ENCODE measurements at regions not wholly inside any gene's neighbourhood (a gene's known extent, or its start where the extent isn't known, plus 50 kb on each side); places are given as distances from the start of the nearest gene placed in this dataset.
A peak's percentile ranks its signal among the peaks of the same experiment; 100 is the strongest.

DNA sequence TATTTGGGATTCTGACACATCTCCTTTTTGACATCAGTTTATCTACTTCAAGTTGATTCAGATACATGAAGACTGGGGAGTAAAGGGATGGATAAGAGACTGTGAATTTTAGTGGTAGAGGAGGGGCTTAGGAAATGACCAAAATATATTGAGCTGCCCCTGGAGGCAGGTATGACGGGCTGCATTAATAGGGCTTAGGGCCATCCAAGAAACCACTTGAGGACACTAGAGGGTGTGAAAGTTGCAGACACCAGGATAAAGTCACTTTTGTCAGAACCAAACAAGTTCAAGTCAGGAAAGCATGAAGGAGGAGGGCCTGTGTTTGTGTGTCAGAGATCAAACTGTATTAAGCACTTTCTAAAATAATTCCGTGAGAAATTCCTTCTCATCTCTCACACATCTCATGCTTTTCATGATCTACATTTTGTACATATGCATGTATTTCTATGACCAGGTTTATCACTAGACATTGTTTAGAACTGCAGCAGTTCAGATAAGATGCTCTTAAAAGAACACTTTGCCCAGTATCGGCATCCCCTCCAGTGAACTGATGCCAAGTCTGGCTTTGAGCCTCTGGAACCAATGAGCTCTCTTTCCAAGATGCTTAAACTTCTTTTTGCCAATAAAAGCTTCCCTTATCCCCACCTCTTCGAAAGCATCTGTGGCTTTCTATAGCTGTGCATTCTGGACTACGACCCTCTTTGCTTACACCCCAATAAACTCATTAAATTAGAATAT, 136.9 kb downstream of the SLC38A1 start:
- peak; percentile 19 for DNase-seq (ENCODE audit: low read depth)

DNA sequence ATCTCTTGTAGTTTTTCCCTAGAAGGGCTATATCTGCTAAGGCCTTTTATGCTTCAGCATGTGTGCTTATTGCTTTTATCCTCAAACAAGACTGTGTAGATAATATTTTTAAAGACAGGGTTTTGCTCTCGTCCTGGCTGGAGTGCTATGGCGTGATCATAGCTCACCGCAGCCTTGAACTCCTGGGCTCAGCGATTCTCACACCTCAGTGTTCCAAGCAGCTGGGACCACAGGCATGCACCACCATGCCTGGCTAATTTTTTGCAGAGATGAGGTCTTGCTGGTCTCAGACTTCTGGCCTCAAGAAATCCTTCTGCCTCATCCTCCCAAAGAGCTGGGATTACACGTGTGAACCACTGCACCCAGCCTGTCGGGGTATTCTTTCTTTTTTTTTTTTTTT, 137.3 kb upstream of the SCAF11 start:
- no peak for DNase-seq (ENCODE audit: low read depth)

DNA sequence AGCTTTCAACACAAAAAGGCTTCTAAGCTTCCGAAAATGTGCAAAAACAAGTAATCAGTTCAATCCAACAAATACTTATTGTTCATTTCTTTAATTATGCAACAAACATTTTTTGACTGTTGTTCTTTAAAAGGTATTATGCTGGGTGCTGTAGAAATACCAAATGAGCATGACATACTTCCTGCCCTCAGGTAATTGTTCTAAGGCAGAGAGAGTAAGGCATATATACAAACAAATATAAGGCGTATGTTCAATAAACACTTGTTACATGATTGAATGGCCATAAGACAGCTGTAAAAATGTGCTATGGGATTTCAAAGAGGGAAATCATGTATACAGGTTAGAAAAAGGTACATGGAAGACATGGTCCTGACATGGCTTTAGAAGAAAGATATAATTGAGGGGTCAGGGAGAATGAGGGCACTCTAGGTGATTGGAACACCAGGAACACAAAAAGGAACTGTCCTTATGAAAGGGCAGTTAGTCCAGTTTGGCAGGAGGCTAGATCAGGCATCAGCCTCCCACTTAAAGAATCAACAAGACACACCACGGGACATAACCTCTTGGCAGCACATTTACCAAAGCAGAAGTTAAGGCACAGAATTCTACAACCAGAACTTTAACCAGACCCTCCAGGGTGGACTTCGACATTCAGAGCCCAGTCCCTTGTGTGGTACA, 135.8 kb upstream of the SCAF11 start:
- DNase-seq (ENCODE audit: low read depth): no peak

DNA sequence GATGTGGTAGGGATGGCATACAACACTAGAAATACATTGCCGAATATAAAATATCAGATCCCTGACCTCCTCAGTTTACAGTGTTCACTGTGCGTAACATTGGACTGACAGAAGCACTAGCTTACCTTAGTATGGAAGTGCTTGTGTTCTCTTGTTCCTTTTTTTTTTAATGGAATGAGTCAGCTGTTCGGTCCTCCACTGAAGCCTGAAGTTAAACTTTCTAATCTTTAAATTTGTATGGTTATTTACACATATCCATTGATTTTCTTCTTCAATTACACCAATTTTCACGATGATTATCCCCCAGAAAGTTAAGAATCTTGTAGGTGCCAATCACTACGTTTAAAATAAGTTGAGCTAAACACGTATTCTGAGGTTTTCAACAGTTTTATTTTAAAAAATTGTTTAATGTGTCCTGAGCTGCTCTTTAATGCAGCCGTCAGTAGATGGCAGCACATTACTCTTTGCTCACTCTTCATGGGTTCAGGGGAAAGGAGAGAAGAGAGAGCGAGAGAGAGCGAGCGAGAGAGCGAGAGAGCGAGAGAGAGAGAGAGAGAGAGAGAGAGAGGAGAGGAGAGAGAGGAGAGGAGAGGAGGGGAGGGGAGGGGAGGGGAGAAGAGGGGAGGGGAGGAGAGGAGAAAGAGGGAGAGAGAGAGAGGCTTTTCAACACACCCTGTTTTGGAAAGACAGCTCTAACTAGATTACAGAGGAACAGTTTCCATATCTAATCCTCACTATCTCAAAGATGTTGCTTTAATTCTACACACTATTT, 134.7 kb upstream of the SCAF11 start:
- DNase-seq (ENCODE audit: low read depth): peak; percentile 77

DNA sequence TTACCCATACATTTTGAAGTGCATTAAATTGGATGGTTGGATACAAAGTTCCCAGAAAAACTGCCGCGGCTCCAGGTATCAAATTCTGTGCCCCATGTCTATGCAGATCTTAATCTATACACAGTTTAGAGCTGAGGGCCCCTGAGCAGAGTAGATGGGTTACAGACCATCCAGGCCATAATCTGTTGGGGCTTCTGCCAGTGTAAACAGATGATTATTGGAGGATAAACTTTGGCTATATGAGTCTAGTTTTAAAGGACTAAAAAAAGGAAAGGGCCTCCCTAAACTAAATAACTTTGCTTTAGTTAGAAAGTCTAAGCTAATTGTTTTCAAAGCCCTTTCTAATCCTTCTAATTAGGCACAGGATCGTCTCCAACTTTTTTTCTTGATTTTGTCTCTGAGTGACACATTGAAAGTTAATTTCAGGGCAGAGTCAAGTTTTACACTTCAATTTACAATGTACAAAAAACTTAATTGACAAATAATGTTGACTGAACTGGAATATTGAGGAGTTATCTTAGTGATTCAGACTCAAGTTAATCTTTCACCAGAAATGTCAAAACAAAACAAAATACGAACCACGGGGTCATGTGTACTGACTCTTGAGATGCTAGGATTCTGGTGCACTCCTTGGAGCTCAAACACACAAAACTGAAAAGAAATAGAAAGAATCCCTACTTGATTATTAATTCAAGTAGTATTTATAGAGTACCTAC, 133.9 kb upstream of the SCAF11 start:
- DNase-seq (ENCODE audit: low read depth): no peak

DNA sequence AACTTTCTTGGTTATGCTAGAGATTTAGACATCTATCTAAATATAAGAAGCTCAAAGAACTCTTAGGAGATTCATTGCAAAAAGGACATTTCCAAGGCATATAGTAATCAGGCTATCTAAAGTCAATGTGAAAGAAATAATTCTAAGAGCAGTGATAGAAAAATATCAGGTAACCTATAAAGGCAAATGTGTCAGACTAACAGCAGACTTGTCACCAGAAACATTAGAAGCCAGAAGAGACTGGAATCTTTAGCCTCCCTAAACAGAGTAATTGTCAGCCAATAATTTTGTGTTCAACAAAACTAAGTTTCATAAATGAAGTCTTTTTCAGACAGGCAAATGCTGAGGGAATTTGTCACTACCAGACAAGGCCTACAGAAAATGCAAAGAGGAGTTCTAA, 122.0 kb upstream of the SCAF11 start:
- DNase-seq (ENCODE audit: low read depth): no peak

DNA sequence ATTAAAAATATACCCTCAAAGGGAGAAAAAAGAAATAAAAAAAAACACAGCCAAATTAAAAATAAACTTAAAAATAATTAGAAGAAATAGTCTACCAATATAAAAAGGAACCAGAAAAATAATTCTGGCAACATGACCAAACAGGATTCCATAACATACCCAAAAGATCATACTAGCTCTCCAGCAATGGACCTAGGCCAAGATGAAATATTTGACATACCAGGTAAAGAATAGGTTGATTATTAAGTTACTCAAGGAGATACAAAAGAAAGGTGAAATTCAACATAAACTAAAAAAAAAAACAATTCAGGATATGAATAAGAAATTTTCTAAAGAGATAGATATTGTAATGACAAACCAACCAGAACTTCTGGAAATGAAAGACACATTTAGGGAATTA, 121.3 kb upstream of the SCAF11 start:
- DNase-seq (ENCODE audit: low read depth): no peak

DNA sequence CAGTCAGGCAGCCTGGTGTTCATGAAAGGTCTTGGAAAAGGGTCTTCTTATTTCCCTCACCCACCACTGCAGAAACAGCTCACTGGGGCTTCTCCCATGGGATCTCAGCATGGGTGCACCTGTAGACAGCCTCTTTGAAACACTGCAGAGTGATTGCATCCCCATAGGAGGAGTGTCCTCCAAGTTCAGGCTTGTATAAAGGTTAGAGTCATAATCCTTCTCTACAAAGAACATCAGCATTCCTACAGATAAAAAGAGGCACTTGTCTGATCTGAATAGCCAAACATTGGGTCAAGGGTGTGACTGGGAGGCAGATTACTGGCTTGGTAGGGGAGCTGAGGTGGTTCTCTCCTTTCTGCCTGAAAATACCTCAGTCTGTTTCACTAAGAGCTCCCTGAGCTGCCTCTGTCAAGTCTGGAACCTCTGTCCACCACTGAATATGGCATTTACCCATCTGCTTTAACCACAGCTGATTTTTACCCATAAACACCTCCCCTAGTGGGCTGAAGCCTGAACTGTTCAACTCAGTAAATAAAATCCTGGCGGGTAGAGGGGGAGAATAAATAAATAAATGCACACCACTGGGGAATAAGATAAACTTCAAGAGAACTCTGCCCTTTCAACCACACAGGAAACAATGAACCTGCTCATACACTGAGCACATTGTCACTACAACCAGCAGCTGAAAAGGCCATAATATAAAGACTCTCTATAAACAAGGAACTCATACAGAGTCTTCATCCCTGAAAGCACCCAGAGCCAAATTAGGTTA, 120.7 kb upstream of the SCAF11 start:
- DNase-seq (ENCODE audit: low read depth): no peak

DNA sequence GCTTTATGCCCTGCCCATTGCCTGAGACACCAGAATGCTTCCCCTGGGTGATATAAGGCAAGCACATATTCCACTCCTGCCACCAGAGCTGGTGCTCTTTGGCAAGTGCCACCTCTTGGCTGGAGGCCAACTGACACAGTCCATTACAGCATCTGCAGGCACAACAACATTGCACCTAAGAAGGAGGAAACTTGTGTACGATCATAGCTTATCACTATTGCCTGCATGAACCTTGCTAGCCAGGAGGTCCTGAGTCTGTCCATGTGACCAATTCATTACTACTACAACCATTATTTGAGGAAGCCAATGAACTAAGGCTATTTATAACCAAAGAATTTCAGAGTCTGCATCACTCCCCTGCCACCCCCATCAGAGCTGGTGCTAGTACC, 119.8 kb upstream of the SCAF11 start:
- no peak for DNase-seq (ENCODE audit: low read depth)

DNA sequence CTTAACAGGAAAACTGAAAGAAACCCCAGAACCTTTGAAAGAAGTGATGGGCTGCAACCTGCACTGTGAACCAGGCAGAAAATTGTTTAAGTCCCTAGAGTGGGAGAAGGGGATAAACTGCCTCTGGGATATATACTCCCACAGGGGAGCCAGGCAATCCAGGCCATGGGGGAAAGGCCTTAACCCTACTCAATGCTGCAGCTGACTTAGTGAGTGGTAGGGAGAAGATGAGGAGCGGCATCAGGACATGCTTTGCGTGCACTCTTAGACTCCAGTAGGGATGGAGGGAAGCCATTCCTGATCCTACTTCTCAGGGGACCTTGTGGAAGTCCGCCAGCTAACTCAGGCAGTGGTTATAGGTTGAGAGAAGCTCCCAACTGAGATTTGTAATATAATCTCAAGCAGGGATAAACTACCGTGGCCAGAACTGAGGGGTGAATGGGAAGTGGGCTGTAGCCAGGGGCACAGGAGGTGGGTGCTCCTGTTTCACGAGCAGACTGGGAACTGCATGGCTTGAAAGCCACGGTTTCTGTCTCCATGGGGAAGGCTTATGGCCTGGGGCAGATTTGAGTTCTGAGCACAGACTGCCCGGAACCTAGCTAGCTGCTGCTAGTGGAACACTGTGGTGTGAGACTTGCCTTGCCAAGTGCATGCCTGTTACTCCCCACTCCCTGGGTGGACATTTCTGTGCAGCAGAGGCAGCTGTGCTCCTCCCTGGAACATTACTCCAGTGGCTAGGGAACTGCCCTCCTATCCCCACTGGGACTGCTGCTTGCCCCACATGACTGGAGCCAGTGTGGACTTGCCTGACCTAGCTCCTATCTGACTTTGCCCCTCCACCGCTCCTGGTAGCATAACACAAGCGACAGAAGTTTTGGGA, 119.2 kb upstream of the SCAF11 start:
- DNase-seq (ENCODE audit: low read depth): no peak

DNA sequence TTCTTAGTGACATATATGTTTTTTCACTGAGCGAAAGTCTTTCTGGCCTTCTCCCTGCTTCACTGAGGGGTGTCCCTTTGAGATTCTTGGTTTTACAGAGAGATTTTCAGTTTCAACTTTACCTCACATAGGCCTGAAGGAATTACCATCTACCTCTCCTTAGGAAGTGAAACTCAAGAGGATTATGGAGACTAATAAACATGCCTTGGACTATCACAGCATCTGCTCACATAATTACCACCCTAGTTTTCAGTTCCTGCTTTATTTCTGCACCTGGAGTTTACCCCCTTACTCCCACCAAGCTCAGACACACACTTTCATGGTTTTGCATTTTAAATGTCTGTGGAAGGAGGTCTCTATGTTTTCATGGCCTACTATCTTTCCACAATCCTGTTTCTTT, 118.3 kb upstream of the SCAF11 start:
- DNase-seq (ENCODE audit: low read depth): no peak

DNA sequence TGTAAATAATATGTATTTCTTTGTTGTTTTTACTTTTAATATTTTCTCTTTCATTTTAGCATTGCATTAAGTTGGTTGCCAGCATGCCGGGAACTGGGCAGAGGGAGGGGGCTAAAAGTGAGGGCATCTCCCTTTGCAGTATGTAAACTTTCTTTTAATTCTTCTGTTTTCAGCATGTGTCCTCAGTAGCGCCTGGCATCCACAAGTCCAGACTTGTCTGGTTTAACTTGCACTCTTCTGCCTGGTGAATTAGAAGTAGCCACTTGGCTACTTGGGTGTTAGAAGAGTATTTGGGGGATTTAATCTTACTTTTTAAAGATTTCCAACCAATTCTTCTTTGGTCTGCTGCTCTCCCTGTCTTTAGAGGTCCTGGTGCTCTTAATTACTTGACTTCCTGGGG, 117.2 kb upstream of the SCAF11 start:
- DNase-seq (ENCODE audit: low read depth): no peak

DNA sequence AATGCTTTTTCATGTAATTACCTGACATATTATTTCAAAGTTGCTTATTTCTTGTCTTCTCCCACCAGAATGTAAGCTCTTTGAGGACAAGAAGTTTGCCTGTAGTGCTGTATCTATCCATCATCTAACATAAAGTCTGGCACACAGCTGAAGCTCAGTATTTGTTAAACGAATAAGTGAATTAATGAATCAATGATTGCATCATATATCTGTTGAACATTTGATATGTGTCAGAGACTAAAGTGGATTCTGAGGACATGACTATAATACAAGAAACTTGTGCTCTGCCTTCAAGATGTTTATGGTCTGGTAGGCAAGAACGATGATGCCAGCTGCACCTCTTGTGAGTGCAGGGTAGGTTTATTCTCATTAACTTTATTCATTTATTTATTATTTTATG, 115.4 kb upstream of the SCAF11 start:
- DNase-seq (ENCODE audit: low read depth): no peak

DNA sequence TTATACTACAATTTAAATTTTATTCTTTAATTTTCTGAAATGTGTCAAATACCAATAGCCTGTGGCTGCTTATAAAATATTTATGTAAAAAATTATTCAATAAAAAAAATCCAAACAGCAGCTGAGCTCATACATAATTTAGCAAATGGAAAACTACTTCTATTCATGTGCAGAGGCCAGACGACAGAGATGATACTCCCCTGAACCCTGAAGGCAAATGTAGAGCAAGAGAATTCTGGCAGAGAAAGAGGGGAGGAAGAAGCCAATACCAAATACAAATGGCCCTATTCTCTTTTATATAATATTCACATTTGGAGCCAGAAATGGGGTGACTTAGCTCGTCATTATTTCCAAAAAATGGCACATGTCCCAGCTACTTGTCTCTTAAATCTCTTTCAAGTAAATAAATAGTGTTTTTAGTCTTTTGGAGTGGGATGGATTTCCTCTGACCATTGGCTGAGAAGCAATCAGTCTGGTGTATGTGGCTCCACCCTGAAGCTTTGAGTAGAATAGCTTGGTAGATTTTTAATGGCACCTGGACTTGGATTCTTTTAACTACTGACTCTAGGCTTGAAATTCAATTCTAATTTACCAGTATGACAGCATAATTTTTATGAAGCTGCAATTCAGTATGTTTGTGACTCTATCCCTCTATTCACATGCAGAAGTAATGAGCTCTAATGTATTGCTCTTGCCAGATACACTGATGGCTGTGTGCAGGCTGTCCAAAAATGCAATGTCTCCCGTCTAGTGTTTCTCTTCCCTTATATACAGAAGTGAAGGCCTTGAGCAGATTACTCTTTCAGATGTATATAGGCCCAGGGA, 113.4 kb upstream of the SCAF11 start:
- DNase-seq (ENCODE audit: low read depth): no peak

DNA sequence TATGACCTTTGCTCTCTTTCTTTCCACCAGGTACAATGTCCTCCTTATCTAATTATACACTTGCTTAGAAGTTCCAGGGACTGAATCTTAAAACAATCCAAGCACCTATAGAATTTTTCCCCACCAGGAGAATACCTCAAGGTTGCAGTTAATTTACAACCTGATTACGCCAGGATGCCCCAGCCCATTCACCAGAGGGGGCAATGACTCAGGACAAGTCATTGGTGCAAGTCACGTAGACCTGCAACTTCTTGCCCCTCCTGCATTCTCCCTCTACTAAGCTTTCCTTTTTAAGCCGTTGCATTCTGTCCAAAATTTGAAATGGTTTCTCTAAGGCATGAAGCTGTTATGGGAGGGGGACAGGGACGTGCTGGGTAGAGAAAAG, 111.1 kb upstream of the SCAF11 start:
- peak; percentile 48 for DNase-seq (ENCODE audit: low read depth)

DNA sequence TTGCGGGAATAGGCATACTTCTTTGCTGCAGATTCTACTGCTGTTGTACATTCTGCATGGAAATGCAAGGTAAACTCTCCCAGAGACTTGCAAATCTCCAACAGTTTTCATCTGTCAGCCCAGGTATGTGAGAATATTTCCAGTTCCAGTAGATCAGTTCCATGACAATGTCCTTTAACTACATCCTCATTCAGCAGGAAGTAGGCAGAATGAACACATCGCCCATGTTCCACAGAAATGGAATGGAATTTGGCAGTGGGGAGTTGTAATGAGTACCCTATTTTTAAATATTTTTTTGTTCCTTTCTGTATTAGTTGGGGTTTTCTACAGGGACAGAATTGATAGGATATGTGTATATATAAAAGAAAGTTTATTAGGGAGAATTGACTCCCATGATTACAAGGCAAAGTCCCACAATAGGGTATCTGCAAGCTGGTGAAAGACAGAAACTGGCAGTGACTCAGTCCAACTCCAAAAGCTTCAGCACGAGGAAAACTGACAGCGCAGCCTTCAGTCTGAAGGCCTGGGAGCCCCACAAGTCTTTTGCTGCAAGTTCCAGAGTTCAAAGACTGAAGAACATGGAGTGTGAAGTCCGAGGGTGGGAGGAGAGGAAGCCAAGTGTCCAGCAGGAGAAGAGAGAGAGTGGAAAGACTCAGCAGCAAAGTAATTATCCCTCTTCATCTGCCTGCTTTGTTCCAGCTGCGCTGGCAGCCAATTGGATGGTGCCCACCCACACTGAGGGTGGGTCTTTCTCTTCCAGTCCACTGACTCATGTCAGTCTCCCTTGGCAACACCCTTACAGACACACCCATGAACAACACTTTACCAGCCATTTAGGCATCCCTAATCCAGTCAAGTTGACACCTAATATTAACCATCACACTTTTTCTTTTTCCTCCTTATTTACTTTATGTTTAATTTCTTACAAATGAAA, 110.4 kb upstream of the SCAF11 start:
- peak; percentile 81 for DNase-seq (ENCODE audit: low read depth)

DNA sequence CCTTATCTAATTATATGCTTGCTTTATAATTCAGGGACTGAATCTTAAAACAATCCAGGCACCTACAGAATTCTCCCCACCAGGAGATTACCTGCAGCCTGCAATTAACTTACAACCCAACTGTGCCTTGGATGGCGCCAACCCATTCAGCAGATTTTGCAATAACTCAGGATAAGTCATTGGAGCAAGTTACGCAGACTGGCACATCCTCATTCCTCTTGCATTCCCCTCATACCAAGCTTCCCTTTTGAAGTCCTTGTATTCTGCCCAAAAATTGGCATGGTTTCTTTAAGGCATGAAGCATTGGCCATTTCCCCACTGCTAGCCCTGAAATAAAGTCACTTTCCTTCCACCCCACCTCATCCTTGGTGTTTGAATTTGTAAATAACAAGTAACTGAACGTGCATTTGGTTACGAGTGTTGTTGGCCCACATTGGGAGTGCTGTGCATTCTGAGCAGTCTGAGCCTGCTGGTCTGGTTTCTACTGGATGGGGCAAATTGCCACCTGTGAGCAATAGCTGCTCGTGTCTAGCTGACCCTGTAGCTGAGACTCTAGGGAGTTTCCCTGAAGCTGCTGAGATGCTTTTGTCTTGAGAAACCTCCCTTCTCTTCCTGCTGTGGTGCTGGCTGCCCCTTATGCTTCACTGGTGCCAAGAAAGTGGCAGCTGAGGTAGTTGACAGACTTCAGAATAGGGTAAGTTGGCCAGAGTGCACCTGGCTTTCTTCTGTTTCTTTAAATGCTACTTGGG, 99.2 kb upstream of the SCAF11 start:
- no peak for DNase-seq (ENCODE audit: low read depth)

DNA sequence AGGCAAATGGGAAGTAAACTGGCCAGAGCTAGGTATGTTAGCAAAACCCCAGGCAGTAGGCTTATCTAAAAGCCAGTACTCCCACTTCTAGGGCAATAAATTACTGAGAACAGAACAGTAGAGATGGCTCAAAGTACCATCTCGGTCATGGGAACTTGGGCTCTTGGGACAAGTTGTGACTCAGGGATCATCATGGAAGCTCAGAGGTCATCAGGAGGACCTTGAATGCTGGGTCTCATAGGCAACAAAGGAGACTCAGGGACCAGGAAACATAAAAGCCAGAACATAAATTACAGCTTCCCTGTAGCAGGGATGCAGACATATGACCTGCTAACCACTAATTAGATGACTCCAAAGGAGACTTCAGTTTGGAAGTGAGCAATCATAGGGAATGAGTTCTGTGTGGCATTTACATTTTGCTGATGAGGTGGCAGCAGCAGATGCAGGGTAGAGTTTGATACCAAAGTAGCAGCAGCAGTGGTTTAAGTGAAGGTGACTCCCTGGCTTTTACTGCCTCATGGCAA, 97.6 kb upstream of the SCAF11 start:
- no peak for DNase-seq (ENCODE audit: low read depth)
